K562 (cell line): ENCODE measurements at regions not wholly inside any gene's neighbourhood (a gene's known extent, or its start where the extent isn't known, plus 50 kb on each side); places are given as distances from the start of the nearest gene placed in this dataset.

Source experiments
- FOXP1 ChIP-seq: sonication (generic); formaldehyde crosslinking; IDR thresholded peaks from 2 replicates; pipeline ENCODE4 v1.8.0; 2022; ENCODE audit warnings: mild to moderate bottlenecking, missing genetic modification reagents
- KHSRP ChIP-seq: fragments of 450-650 bp; IDR thresholded peaks from 2 replicates; pipeline ENCODE4 v1.6.1; 2017
- TF ChIP-seq, protein P1 (sequence below): fragments of 450-650 bp; IDR thresholded peaks from one replicate; pipeline ENCODE4 v1.6.1; 2018; ENCODE audit warnings: mild to moderate bottlenecking, moderate library complexity; ENCODE audit not compliant: partially characterized antibody
- TF ChIP-seq, protein P2 (sequence below), 2 experiments: IDR thresholded peaks in 1 of 2; conservative IDR thresholded peaks in 1 of 2; 2 replicates each; pipeline ENCODE4 v1.6.1; 2016; ENCODE audit warnings: low read depth in 2 of 2, mild to moderate bottlenecking in 1 of 2, missing compliant biosample characterization in 1 of 2, missing genetic modification characterization in 1 of 2, moderate library complexity in 1 of 2
- TF ChIP-seq, protein P3 (sequence below): fragments of 250-450 bp; sonication (Bioruptor Pico); IDR thresholded peaks from 2 replicates; pipeline ENCODE4 v1.6.1; 2021; ENCODE audit warnings: mild to moderate bottlenecking

DNA sequence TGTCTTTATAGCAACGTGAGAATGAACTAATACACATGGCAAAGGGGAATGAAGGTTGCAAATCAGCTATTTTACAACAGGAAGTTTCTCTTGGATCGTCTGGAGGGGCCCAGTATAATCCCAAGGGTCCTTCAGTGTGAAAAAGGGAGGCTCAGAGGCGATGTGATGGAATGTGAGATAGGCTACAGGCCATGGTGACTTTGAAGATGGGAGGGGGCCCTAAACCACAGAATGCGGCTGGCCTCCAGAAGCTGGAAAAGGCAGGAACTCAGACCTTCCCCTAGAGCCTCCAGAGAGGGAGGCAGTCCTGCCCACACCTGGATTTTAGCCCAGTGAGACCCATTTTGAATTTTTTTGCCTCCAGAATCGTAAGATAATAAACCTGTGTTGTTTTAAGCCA is 69.4 kb upstream of the PGM2 start (continued):
- TF ChIP-seq, protein P1, sequence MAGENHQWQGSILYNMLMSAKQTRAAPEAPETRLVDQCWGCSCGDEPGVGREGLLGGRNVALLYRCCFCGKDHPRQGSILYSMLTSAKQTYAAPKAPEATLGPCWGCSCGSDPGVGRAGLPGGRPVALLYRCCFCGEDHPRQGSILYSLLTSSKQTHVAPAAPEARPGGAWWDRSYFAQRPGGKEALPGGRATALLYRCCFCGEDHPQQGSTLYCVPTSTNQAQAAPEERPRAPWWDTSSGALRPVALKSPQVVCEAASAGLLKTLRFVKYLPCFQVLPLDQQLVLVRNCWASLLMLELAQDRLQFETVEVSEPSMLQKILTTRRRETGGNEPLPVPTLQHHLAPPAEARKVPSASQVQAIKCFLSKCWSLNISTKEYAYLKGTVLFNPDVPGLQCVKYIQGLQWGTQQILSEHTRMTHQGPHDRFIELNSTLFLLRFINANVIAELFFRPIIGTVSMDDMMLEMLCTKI = no peak
- TF ChIP-seq KHSRP (no peak), FOXP1 (no peak)
- TF ChIP-seq, protein P2, sequence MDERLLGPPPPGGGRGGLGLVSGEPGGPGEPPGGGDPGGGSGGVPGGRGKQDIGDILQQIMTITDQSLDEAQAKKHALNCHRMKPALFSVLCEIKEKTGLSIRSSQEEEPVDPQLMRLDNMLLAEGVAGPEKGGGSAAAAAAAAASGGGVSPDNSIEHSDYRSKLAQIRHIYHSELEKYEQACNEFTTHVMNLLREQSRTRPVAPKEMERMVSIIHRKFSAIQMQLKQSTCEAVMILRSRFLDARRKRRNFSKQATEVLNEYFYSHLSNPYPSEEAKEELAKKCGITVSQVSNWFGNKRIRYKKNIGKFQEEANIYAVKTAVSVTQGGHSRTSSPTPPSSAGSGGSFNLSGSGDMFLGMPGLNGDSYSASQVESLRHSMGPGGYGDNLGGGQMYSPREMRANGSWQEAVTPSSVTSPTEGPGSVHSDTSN (CRISPR knock-in tag; IDR thresholded peaks at IDR 0.05; ENCODE audit: low read depth) = no peak
- TF ChIP-seq, protein P2 (tag; conservative IDR thresholded peaks at IDR 0.05; ENCODE audit: low read depth) = no peak
- TF ChIP-seq, protein P3, sequence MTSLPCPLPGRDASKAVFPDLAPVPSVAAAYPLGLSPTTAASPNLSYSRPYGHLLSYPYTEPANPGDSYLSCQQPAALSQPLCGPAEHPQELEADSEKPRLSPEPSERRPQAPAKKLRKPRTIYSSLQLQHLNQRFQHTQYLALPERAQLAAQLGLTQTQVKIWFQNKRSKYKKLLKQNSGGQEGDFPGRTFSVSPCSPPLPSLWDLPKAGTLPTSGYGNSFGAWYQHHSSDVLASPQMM (CRISPR knock-in tag) = no peak
- TF ChIP-seq, all 486 proteins: peak for 0
